ENCODE measurements at regions not wholly inside any gene's neighbourhood (a gene's known extent, or its start where the extent isn't known, plus 50 kb on each side); places are given as distances from the start of the nearest gene placed in this dataset.
"Not testable (repeated sequence)": the region's sequence is repeated elsewhere in the genome, so short reads cannot be mapped to it uniquely, and the experiment has no call there.

GRCh38 chr21:5013455-5014304, 5507.7 kb upstream of the TPTE start:
- not testable (repeated sequence) for DNase-seq (ENCODE audit: low spot score)

GRCh38 chr21:5015187-5015586, 5506.2 kb upstream of the TPTE start:
- DNase-seq (ENCODE audit: low spot score), result not testable (repeated sequence)

- DNase-seq (ENCODE audit: low spot score), result not testable (repeated sequence)
These were observed 5502.3 kb upstream of the TPTE start for GRCh38 chr21:5019120-5019519.

DNA sequence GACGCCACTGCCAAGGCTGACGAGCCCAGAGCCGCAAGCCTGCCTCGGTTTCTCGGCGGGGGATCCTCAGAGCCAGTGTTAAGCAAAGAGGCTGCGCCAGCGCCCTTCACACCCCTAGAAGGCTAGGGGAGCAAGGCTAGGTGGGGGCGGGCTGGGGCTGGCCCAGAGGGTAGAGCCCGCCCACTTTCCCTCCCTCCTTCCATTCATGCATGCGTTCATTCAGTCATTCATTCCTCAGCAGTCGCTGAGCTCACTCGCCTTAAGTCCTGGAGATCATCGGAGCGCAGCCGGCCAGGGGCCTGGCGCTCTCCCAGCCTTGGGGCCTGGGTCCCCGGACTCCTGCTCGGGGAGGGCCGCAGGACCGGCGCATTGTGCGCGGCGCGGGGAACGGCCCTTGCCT, 5499.6 kb upstream of the TPTE start:
- DNase-seq (ENCODE audit: low spot score), result not testable (repeated sequence)

- DNase-seq (ENCODE audit: low spot score), result not testable (repeated sequence)
These were observed 5499.1 kb upstream of the TPTE start for GRCh38 chr21:5022254-5022653.

GRCh38 chr21:5022748-5023147, 5498.6 kb upstream of the TPTE start:
- DNase-seq (ENCODE audit: low spot score), result not testable (repeated sequence)

DNA sequence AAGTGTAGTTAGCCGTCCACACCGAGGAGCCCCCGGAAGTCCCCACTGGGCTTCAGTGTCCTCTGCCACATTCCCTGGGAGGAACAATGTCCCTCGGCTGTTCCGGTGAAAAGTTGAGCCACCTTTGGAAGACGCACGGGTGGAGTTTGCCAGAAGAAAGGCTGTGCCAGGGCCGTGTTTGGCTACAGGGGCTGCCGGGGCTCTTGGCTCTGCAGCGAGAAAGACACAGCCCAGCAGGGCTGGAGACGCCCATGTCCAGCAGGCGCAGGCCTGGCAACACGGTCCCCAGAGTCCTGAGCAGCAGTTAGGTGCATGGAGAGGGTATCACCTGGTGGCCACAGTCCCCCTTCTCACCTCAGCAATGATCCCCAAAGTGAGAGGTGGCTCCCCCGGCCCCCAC, 5486.2 kb upstream of the TPTE start:
- not testable (repeated sequence) for DNase-seq (ENCODE audit: low spot score)

- DNase-seq (ENCODE audit: low spot score), result not testable (repeated sequence)
These were observed 5485.8 kb upstream of the TPTE start for GRCh38 chr21:5035587-5035986.

DNA sequence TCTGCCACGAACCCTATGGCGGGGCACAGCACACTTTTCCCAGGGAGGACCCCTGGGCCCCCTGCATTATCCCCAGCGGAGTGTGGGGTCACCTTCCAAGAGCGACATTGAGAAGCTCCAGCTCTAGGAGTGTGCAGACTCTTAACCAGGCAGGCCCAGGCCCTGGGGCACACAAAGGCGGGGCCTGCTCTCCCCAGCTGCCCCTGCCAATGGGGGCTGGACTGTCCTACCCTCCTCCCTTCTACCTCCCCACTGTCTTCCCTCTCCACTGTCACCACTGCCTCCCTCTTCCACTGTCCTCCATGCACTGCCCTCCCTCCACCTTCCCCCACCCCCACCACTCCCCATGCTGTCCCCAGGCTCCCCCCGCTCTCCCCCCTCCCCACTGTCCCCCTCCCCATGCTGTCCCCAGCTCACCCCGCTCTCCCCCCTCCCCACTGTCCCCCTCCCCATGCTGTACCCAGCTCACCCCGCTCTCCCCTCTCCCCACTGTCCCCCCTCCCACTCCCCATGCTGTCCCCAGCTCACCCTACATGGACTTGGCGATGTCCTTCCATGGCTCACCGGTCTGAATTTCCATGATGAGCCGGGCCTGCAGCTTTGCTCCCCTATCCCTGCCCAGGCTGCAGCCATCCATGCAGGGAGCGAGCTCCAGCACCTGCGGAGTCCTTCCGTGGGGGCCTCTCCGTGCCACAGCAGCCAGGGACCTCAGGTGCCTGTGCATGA, 5483.6 kb upstream of the TPTE start:
- not testable (repeated sequence) for DNase-seq (ENCODE audit: low spot score)

GRCh38 chr21:5039926-5040325, 5481.5 kb upstream of the TPTE start:
- not testable (repeated sequence) for DNase-seq (ENCODE audit: low spot score)

DNA sequence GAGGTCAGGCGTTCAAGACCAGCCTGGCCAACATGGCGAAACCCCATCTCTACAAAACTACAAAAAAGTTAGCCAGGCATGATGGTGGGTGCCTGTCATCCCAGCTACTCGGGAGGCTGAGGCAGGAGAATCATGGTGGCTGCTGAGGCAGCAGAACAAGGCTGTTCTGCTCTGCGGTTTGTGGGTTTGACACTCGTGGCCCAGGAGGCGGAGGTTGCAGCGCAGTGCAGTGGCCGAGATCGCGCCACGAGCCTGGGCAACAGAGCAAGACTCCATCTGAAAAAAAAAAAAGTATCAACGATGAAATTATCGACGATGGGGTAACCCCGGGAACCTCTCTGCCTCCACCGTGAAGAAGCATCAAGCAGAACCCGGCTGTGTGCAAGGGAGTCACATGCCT, 5478.8 kb upstream of the TPTE start:
- DNase-seq (ENCODE audit: low spot score), result not testable (repeated sequence)

DNA sequence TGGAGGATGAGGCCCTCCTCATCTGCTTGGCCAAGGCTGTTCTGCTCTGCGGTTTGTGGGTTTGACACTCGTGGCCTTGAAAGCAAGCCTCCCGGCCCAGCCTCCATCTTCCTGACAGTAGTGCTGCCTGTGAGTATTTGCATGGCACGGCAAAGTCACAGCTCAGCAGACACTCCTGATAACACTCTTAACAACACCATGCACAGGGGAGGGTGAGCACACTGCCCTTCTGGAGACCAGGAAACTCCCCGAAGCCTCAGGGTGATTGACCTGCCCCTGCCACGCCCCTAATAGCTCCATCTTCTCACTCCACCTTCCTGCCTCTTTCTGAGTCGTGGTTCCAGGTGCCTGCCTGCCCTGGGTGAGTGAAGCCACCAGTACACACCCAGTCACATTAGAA, 5476.6 kb upstream of the TPTE start:
- DNase-seq (ENCODE audit: low spot score), result not testable (repeated sequence)

- DNase-seq (ENCODE audit: low spot score), result not testable (repeated sequence)
These were observed 5469.9 kb upstream of the TPTE start for GRCh38 chr21:5051303-5052018.

GRCh38 chr21:5055027-5055754, 5466.2 kb upstream of the TPTE start:
- not testable (repeated sequence) for DNase-seq (ENCODE audit: low spot score)

- DNase-seq (ENCODE audit: low spot score), result not testable (repeated sequence)
These were observed 5465.1 kb upstream of the TPTE start for GRCh38 chr21:5055996-5056962.

DNA sequence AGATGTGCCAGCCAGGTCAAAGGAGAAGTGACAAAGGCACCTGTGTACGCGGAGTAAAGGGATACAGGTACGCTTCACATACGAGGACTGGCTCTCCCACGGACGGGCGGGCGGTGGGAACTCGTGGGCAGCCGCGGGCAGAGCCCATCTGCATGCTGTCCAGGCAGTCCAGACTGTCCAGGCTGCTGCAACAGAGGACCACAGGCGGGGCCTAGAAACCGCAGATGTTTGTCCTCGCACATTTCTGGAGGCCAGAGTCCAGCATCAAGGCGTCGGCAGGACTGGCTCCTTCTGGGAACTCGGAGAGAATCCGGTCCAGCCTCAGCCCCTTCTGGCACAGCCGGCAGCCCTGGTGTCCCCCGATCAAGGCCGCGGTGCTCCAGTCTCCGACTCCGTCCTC, 5464.3 kb upstream of the TPTE start:
- not testable (repeated sequence) for DNase-seq (ENCODE audit: low spot score)

DNA sequence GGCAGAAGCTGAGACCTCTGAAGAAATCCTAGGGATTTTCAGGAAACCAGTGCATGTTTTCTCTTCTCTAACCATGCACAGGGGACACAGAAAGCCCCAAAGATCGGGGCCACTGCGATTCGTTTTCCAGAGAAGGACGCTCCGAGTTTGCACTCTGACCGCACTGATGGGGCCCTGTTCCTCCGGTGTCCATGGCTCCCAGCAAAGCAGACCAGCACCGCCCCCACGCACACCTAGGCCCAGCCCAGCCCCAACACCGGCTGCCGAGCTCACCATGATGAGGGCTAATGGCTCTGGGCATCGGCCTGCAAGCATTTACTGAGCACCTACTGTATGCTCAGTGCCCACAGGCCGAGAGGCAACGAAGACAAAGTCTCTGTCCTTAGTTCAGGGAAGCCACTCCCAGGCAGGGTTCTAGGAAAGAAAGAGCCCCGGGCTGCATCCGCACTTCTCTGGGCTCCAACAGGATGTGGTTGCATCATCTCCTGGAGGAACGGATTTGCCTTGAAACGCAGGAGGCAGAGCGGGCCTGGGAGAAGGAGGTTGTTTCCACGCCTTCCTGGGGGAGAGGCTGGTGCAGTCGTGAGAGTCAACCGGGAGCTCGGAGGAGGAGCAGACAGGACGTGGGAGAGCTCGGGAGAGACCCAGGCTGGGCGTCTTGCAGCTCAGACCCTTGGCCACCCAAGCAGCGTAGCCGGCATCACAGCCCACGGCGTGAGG, 5460.9 kb upstream of the TPTE start:
- not testable (repeated sequence) for DNase-seq (ENCODE audit: low spot score)

DNA sequence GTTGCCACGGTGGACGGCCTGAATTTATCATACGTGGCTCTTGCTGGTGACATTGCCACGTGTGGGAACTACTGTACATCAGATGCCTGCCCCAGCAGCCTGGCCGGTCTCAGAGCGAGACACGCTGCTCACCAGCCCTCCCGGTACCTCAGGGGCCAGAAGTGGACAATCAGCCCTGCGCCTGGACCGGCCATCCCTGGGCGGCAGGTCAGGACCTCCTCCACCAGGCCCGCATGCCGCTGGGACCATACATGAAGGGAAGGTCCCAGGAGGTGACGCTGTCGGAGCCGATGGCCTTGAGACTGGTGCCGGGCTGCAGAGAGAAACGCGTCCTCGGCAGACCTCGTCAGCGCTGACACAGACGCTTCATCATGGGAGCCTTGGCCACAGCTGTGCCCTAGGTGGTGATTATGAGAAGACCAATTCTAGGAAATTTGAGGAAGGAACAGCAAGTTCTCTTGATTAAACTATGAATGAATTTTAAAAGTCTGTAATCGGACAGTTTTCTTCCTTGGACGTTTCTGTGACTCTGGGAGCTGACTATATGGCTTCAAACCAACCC, 5456.7 kb upstream of the TPTE start:
- DNase-seq (ENCODE audit: low spot score), result not testable (repeated sequence)
